ENCODE measurements at regions not wholly inside any gene's neighbourhood (a gene's known extent, or its start where the extent isn't known, plus 50 kb on each side); places are given as distances from the start of the nearest gene placed in this dataset.
"Not testable (repeated sequence)": the region's sequence is repeated elsewhere in the genome, so short reads cannot be mapped to it uniquely, and the experiment has no call there.

GRCh38 chr7:135872861-135873260 lies 104.3 kb downstream of the MTPN start:
- DNase-seq (ENCODE audit: low read depth in 2 of 2) = not testable (repeated sequence)

GRCh38 chr7:135862586-135863340 lies 114.2 kb upstream of the FAM180A start:
- no peak for DNase-seq (ENCODE audit: low read depth in 2 of 2)

DNA sequence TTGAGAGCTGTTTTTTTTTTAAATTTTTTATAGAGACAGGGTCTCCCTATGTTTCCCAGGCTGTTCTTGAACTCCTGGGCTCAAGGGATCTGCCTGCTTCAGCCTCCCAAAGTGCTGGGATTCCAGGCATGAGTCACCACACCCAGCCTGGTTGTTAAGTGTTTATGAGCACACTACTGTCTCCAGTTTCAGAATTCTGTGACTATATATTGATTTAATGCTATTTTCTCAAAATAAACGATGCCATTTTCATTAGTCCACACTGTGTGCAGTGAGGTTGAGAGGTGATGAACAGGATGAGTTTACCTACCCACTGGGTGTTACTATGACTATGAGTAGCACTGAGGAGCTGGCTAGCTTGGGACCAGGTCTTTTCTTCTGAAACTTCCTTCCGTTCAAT lies 110.9 kb upstream of the FAM180A start:
- no peak for DNase-seq (ENCODE audit: low read depth in 2 of 2)

GRCh38 chr7:135858851-135859250 lies 110.2 kb upstream of the FAM180A start:
- DNase-seq (ENCODE audit: low read depth in 2 of 2) = no peak

DNA sequence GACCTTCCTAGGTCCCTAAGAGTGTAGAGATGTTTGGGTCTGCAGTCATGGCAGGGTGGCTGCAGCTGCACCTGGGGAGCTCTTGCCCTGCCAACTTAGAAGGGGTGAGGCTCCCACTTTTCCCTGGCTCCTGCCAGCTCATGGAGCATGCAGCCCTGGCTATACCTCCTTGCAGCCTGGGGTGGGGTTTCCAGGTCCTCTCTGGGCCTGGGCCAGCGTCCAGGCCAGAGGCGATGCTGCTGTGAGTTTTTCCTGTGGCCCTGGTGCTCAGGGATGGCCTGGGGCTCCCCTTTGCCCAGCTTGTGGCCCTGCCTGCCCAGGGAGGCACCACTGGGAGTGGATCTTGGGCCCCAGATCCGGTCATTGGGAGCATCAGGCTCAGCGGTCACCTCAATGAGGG lies 109.8 kb upstream of the FAM180A start:
- DNase-seq (ENCODE audit: low read depth in 2 of 2) = no peak

- no peak for DNase-seq (ENCODE audit: low read depth in 2 of 2)
Observed at GRCh38 chr7:135857519-135858274, 109.1 kb upstream of the FAM180A start.

DNA sequence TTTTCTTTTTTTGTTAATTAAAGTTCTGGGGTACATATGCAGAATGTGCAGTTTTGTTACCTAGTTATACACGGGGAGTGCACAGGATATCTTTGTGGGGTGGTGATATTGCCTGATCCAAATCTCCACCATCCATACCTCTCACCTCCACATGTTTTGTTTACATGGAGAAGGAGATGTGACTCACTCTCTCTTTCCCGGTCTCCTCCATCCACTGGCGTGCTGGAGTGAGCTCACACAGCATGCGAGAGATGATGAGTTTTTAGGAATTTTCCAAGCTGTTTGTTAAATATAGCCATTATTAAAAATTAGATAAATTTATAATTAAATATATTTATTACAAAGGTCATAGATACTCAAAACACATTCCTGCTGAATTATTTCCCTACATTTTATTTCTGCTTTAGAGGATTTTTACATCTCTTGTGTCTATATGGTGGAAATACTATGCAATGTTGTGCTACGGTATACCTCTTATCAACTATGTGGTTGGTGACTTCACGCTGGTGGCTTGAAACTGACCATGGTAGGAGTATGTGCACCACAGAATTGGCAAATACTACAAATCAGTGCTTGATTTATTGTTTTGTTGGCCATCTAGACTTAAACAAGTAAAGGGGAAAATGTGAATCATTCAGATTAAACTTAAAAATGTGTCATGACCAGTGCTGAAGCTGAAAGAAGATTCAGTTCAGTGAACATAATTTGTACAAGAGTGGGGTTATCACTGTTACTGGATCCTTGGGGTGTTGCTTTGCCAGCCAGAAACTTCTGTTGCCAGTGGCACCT lies 107.9 kb upstream of the FAM180A start:
- no peak for DNase-seq (ENCODE audit: low read depth in 2 of 2)

GRCh38 chr7:135855846-135856245 lies 107.2 kb upstream of the FAM180A start:
- DNase-seq (ENCODE audit: low read depth in 2 of 2) = no peak

DNA sequence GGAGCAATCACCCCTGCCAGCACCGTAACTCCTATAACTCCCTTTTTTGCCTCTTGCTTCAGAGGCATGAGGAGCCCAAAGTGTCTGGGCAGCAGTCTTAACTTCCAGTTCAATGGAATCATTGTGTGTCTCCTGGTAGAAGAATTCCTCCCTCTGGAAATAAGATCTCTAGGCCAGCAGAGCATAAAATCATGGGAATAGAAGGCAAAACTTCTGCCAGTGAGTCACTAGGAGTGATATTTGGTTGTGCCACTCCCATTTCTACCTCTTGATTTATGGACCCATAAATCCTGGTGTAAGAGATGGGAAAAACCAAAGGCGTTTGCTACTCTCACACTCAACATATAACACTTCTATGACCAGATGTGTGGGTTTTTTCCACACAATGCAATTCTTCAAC lies 104.9 kb upstream of the FAM180A start:
- DNase-seq (ENCODE audit: low read depth in 2 of 2) = no peak

- no peak for DNase-seq (ENCODE audit: low read depth in 2 of 2)
Observed at GRCh38 chr7:135853008-135853407, 104.4 kb upstream of the FAM180A start.

- DNase-seq (ENCODE audit: low read depth in 2 of 2) = no peak
Observed at GRCh38 chr7:135847242-135847641, 98.6 kb upstream of the FAM180A start.

DNA sequence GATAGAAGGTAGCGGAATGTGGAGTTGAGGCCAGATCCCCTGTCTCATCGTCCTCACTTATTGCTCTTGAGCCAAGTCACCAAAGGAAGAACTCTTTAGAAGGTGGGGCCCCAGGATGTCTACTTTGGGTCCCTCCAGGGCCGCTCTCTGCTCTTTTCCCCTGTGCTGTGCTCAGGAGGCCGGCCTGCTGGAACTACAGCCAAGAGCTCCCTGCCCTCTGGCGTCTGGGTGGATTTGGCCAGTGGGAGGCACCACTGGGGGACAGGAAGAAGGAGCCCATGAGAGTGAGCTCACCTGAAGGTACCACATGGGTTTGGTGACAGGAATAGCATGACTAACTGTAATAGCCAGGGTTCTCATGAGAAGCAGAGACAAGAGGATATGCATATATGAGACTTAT lies 97.7 kb upstream of the FAM180A start:
- DNase-seq (ENCODE audit: low read depth in 2 of 2) = no peak

DNA sequence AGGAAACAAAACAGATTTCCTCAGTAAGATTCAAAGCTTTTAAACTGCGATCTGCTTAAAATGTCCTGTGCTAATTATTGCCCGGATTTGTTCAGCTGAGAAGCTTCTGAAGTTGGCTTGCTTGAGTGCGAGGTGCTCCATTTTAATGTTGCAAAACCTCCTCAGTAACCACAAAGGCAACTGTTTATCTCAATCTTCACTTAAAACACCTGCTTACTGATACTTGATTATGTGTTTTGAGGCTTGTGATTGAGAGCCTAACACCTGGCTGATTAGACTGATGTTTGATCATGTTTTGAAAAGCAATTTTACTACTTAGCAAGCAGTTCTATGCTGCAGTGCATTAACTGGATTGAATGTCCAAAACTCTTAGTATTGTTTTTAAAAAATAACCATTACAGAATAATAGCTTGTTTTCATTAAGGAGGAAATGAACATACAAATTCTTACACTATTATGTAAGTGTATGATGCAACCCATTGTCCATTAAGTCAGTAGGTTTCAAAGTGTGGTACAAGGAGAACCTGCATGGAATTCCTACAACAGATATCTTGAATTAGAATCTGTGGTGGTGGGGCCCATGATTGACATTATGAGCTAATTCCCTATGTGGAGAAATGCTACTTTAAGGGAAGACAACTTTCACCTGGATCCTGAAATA lies 96.9 kb upstream of the FAM180A start:
- DNase-seq (ENCODE audit: low read depth in 2 of 2) = no peak

- DNase-seq (ENCODE audit: low read depth in 2 of 2) = no peak
Observed at GRCh38 chr7:135844903-135845302, 96.3 kb upstream of the FAM180A start.

GRCh38 chr7:135843214-135843613 lies 94.6 kb upstream of the FAM180A start:
- DNase-seq (ENCODE audit: low read depth in 2 of 2) = no peak

DNA sequence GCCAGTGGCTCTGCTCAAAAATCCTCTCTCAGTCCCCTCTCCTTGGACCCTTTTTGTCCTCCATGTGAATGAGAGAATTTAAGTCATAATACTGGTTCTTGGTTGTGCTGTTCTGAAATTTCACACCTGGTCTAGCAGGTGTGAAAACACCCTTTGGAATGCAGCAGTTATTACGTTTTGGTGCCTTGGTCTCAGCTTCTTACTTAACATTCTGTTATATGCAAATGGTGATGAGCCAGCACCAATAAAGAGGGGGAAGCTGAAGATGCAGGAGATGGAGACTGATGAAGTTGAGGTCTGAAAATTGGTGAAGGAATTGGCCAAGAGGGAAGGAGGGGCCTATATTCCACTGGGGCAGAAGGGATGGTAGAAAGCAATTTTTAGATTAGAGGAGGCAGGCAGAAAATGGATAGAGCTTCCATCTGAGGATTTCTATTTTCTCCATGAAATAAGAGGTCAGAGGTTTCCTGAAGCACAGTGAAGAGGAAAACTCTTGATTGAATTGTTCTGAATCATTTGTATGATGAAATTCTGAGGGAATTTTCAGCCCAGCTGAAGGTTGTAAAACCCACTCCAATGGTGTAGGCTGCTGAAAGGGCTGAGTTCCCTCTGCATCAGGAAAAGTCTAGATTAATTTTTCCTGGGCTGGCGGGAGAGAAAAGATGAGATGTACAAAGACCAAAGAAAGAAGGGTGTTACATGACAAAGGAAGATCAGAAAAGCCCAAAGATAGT lies 94.0 kb upstream of the FAM180A start:
- no peak for DNase-seq (ENCODE audit: low read depth in 2 of 2)

GRCh38 chr7:135840591-135840990 lies 92.0 kb upstream of the FAM180A start:
- DNase-seq (ENCODE audit: low read depth in 2 of 2) = no peak

- DNase-seq (ENCODE audit: low read depth in 2 of 2) = no peak
Observed at GRCh38 chr7:135837675-135838074, 89.1 kb upstream of the FAM180A start.

DNA sequence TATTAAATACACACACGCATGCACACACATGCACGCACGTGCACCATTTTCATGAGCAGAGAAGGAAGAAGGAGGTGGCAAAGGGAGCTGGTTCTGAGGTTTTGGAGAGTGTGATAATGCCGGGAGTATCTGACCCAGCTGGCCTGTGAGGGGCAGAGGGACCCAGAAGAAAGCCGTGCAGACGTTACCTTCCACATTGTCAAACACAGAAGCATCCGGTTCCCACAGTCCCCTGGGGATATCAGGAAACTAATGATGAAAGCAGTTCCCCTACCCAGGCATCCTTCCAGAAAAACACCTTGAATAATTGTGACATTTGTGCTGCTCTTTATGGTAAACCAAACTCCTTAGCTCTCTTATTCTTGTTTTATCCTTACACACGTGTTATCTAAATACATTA lies 85.7 kb upstream of the FAM180A start:
- no peak for DNase-seq (ENCODE audit: low read depth in 2 of 2)

GRCh38 chr7:135833642-135834041 lies 85.0 kb upstream of the FAM180A start:
- DNase-seq (ENCODE audit: low read depth in 2 of 2) = no peak
